HepG2 (cell line): ENCODE measurements at regions not wholly inside any gene's neighbourhood (a gene's known extent, or its start where the extent isn't known, plus 50 kb on each side); places are given as distances from the start of the nearest gene placed in this dataset.

Experiments
- CBX2 ChIP-seq, 2 experiments: fragments of 200-600 bp in 1 of 2; sonication (generic); formaldehyde crosslinking in 1 of 2; IDR thresholded peaks; 2 replicates each; pipeline versions ENCODE4 v1.7.0 to v1.8.1; 2018 to 2022; ENCODE audit warnings: low read depth in 2 of 2, low read length in 1 of 2, mild to moderate bottlenecking in 1 of 2, missing genetic modification reagents in 1 of 2
- DNMT3B ChIP-seq: conservative IDR thresholded peaks from 2 replicates; pipeline ENCODE4 v1.6.1; 2016; ENCODE audit warnings: missing biosample characterization, control low read depth
- ERF ChIP-seq: IDR thresholded peaks from 2 replicates; pipeline ENCODE4 v1.6.1; 2018; ENCODE audit warnings: missing biosample characterization, missing genetic modification reagents
- EZH2 ChIP-seq: conservative IDR thresholded peaks from 2 replicates; pipeline ENCODE4 v1.6.1; 2012; ENCODE audit warnings: mild to moderate bottlenecking, low read depth, low read length, moderate library complexity
- IRX3 ChIP-seq: sonication (generic); formaldehyde crosslinking; IDR thresholded peaks from 2 replicates; pipeline ENCODE4 v1.8.1; 2023; ENCODE audit warnings: mild to moderate bottlenecking, low read depth, missing genetic modification reagents, borderline replicate concordance
- PHF8 ChIP-seq: sonication (generic); formaldehyde crosslinking; IDR thresholded peaks from 2 replicates; pipeline ENCODE4 v1.5.0; 2020; ENCODE audit warnings: missing genetic modification reagents
- SALL2 ChIP-seq: sonication (generic); formaldehyde crosslinking; IDR thresholded peaks from 2 replicates; pipeline ENCODE4 v1.8.1; 2023; ENCODE audit warnings: mild to moderate bottlenecking, missing genetic modification reagents, inconsistent platforms
- SIN3A ChIP-seq: IDR thresholded peaks from 2 replicates; pipeline ENCODE4 v1.6.1; 2011; ENCODE audit warnings: low read depth, mild to moderate bottlenecking, control low read depth, low read length, borderline replicate concordance
- ZNF296 ChIP-seq: sonication (generic); formaldehyde crosslinking; conservative IDR thresholded peaks from 2 replicates; pipeline ENCODE4 v1.5.0; 2020; ENCODE audit warnings: mild to moderate bottlenecking, missing genetic modification reagents
- ZNF567 ChIP-seq: sonication (generic); formaldehyde crosslinking; IDR thresholded peaks from 2 replicates; pipeline ENCODE4 v1.8.1; 2023; ENCODE audit warnings: mild to moderate bottlenecking, missing genetic modification reagents, borderline replicate concordance
- TF ChIP-seq, protein P1 (sequence below), 2 experiments: sonication (generic) in 1 of 2; formaldehyde crosslinking in 1 of 2; IDR thresholded peaks; 2 replicates each; pipeline versions ENCODE4 v1.4.0 to v1.6.1; 2018 to 2020; ENCODE audit warnings: missing genetic modification reagents in 2 of 2, borderline replicate concordance in 1 of 2, low read depth in 1 of 2, mild to moderate bottlenecking in 1 of 2, missing biosample characterization in 1 of 2
- TF ChIP-seq, protein P2 (sequence below): sonication (generic); formaldehyde crosslinking; IDR thresholded peaks from 2 replicates; pipeline ENCODE4 v1.4.0; 2020; ENCODE audit warnings: missing genetic modification reagents, borderline replicate concordance
- TF ChIP-seq, protein P3 (sequence below): sonication (generic); formaldehyde crosslinking; IDR thresholded peaks from 2 replicates; pipeline ENCODE4 v1.5.0; 2020; ENCODE audit warnings: mild to moderate bottlenecking, missing genetic modification reagents, moderate library complexity

DNA sequence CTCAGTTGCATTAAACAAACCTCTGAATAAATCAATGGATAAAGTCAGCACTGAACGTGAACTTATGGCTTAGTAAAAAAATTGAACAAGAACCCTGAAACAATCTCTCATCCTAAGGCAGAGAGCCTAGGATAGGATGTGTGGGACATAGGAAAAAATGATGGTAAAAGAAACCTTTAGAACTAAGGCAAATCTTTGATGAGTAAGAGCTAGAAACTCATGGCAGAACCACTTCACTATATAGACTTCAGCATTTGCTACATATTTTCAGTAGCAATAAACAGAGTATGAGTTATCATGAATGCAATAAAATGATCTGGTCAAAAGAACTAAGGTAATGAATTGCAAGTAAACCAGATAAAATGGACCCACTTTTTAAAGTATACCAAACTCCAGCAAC lies 725.8 kb upstream of the DPPA4 start:
- TF ChIP-seq, protein P1, sequence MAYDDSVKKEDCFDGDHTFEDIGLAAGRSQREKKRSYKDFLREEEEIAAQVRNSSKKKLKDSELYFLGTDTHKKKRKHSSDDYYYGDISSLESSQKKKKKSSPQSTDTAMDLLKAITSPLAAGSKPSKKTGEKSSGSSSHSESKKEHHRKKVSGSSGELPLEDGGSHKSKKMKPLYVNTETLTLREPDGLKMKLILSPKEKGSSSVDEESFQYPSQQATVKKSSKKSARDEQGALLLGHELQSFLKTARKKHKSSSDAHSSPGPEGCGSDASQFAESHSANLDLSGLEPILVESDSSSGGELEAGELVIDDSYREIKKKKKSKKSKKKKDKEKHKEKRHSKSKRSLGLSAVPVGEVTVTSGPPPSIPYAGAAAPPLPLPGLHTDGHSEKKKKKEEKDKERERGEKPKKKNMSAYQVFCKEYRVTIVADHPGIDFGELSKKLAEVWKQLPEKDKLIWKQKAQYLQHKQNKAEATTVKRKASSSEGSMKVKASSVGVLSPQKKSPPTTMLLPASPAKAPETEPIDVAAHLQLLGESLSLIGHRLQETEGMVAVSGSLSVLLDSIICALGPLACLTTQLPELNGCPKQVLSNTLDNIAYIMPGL (CRISPR knock-in tag; IDR thresholded peaks at IDR 0.05; ENCODE audit: borderline replicate concordance in 1 of 2, low read depth in 1 of 2): no peak
- no peak for TF ChIP-seq ZNF296 (CRISPR knock-in tag)
- TF ChIP-seq IRX3 (CRISPR knock-in tag): no peak
- TF ChIP-seq ZNF567: no peak
- no peak for TF ChIP-seq ERF (CRISPR knock-in tag)
- no peak for TF ChIP-seq DNMT3B (CRISPR knock-in tag)
- TF ChIP-seq, protein P2, sequence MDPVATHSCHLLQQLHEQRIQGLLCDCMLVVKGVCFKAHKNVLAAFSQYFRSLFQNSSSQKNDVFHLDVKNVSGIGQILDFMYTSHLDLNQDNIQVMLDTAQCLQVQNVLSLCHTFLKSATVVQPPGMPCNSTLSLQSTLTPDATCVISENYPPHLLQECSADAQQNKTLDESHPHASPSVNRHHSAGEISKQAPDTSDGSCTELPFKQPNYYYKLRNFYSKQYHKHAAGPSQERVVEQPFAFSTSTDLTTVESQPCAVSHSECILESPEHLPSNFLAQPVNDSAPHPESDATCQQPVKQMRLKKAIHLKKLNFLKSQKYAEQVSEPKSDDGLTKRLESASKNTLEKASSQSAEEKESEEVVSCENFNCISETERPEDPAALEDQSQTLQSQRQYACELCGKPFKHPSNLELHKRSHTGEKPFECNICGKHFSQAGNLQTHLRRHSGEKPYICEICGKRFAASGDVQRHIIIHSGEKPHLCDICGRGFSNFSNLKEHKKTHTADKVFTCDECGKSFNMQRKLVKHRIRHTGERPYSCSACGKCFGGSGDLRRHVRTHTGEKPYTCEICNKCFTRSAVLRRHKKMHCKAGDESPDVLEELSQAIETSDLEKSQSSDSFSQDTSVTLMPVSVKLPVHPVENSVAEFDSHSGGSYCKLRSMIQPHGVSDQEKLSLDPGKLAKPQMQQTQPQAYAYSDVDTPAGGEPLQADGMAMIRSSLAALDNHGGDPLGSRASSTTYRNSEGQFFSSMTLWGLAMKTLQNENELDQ (CRISPR knock-in tag): no peak
- no peak for TF ChIP-seq CBX2 (IDR thresholded peaks at IDR 0.05; ENCODE audit: low read depth, low read length)
- TF ChIP-seq CBX2 (CRISPR knock-in tag; IDR thresholded peaks at IDR 0.05; ENCODE audit: low read depth): no peak
- TF ChIP-seq, protein P3, sequence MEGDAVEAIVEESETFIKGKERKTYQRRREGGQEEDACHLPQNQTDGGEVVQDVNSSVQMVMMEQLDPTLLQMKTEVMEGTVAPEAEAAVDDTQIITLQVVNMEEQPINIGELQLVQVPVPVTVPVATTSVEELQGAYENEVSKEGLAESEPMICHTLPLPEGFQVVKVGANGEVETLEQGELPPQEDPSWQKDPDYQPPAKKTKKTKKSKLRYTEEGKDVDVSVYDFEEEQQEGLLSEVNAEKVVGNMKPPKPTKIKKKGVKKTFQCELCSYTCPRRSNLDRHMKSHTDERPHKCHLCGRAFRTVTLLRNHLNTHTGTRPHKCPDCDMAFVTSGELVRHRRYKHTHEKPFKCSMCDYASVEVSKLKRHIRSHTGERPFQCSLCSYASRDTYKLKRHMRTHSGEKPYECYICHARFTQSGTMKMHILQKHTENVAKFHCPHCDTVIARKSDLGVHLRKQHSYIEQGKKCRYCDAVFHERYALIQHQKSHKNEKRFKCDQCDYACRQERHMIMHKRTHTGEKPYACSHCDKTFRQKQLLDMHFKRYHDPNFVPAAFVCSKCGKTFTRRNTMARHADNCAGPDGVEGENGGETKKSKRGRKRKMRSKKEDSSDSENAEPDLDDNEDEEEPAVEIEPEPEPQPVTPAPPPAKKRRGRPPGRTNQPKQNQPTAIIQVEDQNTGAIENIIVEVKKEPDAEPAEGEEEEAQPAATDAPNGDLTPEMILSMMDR (CRISPR knock-in tag): no peak
- no peak for TF ChIP-seq EZH2
- TF ChIP-seq SIN3A: no peak
- no peak for TF ChIP-seq SALL2
- no peak for TF ChIP-seq PHF8 (CRISPR knock-in tag)
